ENCODE measurements at regions not wholly inside any gene's neighbourhood (a gene's known extent, or its start where the extent isn't known, plus 50 kb on each side); places are given as distances from the start of the nearest gene placed in this dataset.
"Not testable (repeated sequence)": the region's sequence is repeated elsewhere in the genome, so short reads cannot be mapped to it uniquely, and the experiment has no call there.

- DNase-seq = no peak
These were observed 241.6 kb downstream of the CDK5RAP2 start for GRCh38 chr9:120338340-120338739.

DNA sequence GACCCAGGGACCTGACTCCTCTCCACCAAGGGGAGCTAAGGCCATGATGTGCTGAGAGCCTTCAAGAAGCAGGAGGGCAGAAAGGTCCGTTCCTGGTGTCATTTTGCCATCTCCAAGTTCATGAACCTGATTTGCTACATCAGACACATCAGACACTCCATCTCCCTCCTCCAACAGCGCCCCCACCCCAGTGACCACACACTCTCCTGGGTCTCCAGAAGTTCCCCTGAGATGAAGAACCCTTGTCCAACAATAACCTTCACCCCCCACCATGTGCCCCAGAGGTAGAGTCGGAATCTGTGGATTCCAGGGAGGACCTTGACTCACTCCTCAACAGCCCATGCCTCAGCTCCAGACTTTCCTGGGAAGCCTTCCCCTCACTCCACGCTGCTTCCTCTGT is 242.8 kb downstream of the CDK5RAP2 start:
- DNase-seq = no peak

DNA sequence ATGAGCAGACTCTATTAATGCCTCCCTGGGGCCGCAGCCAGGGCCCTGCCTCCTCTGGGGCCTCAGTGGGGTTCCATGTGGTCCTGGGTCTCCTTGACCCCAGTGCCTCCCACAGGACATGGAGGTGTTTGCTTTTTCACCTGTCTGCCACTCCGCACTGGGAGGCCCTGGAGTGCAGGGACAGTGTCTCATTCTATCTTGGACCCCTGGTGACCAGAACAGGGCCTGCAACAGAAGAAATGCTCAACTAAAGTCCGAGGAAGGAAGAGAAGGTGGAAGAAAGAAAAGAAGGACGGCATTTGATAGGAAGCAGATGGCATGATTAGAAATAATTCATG is 243.2 kb downstream of the CDK5RAP2 start:
- DNase-seq = no peak

DNA sequence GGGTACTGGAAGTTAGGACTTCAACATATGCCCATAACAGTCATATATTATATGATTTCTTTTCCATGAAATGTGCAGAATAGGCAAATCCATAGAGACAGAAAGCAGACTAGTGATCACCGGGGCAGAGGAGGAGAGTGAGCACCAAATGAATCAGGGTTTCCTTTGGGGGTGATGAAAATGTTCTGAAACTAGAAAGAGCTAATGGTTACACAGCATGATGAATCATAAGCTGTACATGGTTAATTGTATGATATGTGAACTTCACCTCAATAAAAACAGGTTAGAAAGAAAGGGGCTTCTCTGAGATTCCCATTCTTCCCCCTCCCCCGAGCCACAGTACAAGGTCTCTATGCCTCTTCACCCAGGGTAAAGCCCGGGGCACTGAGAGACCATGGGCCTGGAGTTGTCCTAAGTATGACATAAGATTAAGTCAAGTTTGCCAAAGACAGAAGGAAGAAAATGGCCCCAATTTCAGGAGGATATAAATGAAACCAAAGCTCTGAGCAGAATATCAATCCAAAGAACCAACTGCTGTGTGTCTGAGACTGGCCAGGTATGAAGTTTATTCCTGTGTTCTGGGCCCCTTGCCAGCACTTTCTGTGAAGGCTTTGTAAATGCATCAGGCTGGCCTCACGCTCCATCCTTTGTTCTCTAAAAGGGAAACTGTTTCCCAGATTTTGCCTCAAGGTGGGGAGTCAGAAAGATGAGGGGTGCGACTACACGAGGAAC is 243.8 kb downstream of the CDK5RAP2 start:
- DNase-seq = peak; percentile 32

- DNase-seq = no peak
These were observed 248.1 kb downstream of the CDK5RAP2 start for GRCh38 chr9:120331913-120332312.

GRCh38 chr9:120330031-120330430 is 249.9 kb downstream of the CDK5RAP2 start:
- DNase-seq = no peak

- DNase-seq = no peak
These were observed 252.6 kb downstream of the CDK5RAP2 start for GRCh38 chr9:120327322-120327721.

- DNase-seq = no peak
These were observed 253.8 kb downstream of the CDK5RAP2 start for GRCh38 chr9:120326049-120326693.

- no peak for DNase-seq
These were observed 254.8 kb downstream of the CDK5RAP2 start for GRCh38 chr9:120324996-120325642.

GRCh38 chr9:120324461-120324860 is 255.5 kb downstream of the CDK5RAP2 start:
- no peak for DNase-seq

DNA sequence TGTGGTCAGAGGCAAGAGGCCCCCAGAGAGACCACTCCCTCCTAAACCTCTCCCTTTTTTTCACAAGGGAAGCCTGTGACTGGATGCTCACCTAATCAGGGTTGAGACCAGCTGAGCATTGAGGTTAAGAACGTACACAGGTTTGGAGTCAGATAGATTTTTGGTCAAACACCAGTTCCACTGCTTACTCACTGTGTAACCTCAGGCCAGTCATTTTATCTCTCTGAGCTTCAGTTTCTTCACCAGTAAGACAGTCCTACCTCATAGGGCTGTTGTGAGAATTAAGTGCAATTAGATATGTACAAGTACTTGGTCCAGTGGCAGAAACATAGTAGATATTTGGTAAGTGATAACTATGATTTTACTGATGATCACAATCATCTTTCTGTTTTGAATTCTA is 256.8 kb downstream of the CDK5RAP2 start:
- DNase-seq = no peak

DNA sequence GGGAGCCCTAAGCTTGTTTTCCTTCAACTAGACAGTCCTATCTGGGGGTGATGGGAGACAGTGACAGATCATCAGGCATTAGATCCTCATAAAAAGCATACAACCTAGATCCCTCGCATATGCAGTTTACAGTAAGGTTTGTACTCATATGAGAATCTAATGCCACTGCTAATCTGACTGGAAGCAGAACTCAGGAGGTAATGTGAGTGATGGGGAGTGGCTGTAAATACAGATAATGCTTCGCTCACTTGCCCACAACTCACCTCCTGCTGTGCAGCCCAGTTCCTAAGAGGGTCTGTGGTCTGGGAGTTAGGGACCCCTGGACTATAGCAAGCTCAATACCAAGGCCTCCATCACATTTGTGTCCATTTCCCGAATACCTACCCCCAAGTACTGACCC is 260.5 kb downstream of the CDK5RAP2 start:
- no peak for DNase-seq

GRCh38 chr9:120315154-120315553 is 264.8 kb downstream of the CDK5RAP2 start:
- DNase-seq = no peak

DNA sequence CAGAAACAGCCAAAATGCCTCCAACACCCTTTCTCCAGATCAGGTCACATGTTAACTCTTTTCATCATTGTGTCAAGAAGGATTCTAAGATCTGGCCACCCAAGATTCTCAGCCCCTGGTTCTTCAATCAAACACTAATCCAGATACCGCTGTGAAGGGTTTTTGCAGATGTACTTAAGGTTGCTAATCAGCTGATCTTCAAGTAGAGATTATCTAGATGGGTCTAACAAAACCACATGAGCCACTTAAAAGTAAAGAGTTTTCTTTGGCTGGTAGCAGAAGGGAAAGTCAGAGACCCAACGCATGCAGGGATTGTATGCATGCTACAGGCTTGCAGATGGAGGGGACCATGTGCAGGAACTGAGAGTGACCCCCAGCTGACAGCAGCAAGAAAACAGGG is 267.9 kb downstream of the CDK5RAP2 start:
- no peak for DNase-seq

DNA sequence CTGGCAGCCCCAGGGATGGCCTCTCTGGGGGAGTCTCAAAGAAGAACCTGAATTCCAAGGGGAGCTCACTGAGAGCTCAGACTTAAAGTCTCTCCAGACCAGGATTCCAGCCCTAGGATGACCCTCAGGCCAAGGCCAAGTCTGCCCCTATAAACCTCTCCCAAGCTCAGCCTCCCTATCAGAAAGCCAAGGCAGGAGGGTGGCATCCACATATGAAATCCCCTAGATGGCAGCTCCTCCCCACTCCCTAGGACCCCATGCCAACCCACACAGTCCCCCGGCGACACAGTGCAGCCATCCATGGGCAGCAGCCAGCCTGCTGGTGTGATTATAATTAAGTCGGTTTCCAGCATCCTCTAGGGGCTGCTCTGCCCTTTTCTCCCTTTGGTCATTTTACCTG is 269.9 kb downstream of the CDK5RAP2 start:
- DNase-seq = no peak

DNA sequence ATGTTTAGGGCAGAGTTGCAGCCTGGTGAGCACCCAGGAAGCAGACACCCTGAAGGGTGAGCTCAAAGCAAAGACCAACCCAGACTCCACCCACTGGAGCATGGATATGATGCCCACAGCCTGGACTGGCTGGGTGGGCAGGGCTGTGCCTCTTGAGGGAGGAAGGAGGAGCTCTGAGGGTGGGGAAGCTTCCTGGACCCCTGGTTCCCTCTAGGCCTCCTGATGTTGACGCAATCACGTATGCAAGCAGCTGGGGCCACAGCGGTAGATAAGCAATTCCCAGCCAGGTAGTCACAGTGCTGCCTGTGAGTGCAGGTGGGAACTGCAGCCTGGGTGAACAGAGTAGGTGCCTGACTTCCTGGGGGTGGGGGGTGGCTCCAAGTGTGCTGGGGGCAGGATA is 271.5 kb downstream of the CDK5RAP2 start:
- DNase-seq = no peak

- DNase-seq = no peak
These were observed 272.4 kb downstream of the CDK5RAP2 start for GRCh38 chr9:120307599-120307998.

GRCh38 chr9:120306561-120306960 is 273.4 kb downstream of the CDK5RAP2 start:
- DNase-seq = no peak

- DNase-seq = no peak
These were observed 273.9 kb downstream of the CDK5RAP2 start for GRCh38 chr9:120306088-120306487.

DNA sequence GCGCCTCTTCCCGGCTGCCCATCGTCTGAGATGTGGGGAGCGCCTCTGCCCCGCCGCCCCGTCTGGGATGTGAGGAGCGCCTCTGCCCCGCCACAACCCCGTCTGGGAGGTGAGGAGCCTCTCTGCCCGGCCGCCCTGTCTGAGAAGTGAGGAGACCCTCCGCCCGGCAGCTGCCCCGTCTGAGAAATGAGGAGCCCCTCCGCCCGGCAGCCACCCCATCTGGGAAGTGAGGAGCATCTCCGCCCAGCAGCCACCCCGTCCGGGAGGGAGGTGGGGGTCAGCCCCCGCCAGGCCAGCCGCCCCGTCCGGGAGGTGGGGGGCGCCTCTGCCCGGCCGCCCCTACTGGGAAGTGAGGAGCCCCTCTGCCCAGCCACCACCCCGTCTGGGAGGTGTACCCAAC is 275.1 kb downstream of the CDK5RAP2 start:
- not testable (repeated sequence) for DNase-seq

GRCh38 chr9:120303519-120303918 is 276.4 kb downstream of the CDK5RAP2 start:
- no peak for DNase-seq

GRCh38 chr9:120299785-120300184 is 280.2 kb downstream of the CDK5RAP2 start:
- no peak for DNase-seq

- no peak for DNase-seq
These were observed 286.0 kb downstream of the CDK5RAP2 start for GRCh38 chr9:120294003-120294402.

GRCh38 chr9:120292606-120293005 is 287.4 kb downstream of the CDK5RAP2 start:
- no peak for DNase-seq
